ENCODE measurements at regions not wholly inside any gene's neighbourhood (a gene's known extent, or its start where the extent isn't known, plus 50 kb on each side); places are given as distances from the start of the nearest gene placed in this dataset.

DNA sequence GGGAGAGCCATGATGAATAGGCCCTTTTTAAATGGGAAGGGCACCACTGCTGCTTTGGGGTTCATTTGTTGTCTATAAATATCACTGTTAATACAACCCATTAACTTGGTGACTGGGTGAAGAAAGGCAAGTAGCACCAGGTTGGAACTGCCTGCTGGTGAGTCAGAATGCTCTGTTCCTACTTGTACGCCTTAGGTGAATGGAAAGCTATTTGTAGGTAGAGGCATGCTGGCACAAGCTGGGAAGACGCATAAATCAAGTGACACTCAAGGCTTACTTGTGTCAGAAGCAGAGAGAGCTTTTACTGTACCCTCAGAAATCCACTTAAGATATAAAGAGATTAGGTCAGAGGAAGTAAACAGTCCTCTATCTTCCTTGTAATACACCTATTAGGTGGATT, 142.5 kb downstream of the TMX1 start:
- no peaks in the 10 kb centered on the region for H3K36me3 ChIP-seq
- no peak for TF ChIP-seq POLR2A (IDR thresholded peaks at IDR 0.05)
- no peak for TF ChIP-seq EP300 (IDR thresholded peaks at IDR 0.05)
- TF ChIP-seq, protein P1, sequence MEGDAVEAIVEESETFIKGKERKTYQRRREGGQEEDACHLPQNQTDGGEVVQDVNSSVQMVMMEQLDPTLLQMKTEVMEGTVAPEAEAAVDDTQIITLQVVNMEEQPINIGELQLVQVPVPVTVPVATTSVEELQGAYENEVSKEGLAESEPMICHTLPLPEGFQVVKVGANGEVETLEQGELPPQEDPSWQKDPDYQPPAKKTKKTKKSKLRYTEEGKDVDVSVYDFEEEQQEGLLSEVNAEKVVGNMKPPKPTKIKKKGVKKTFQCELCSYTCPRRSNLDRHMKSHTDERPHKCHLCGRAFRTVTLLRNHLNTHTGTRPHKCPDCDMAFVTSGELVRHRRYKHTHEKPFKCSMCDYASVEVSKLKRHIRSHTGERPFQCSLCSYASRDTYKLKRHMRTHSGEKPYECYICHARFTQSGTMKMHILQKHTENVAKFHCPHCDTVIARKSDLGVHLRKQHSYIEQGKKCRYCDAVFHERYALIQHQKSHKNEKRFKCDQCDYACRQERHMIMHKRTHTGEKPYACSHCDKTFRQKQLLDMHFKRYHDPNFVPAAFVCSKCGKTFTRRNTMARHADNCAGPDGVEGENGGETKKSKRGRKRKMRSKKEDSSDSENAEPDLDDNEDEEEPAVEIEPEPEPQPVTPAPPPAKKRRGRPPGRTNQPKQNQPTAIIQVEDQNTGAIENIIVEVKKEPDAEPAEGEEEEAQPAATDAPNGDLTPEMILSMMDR (IDR thresholded peaks at IDR 0.05), result no peak
- peaks cover 0 to 6% (median 0%) of the 10 kb centered on the region in 4 donors for H3K4me1 ChIP-seq
- intact Hi-C loops (cut with DNase I), result no loop called here
- H3K27ac ChIP-seq, result no peak overlapping the region
- no peaks in the 10 kb centered on the region for H3K9me3 ChIP-seq
- no peaks in the 10 kb centered on the region for H3K27me3 ChIP-seq
- no peak overlapping the region for H3K4me3 ChIP-seq
- 89 to 92% methylated on average over 2 of the region's 2 CpGs for WGBS, 2 donors
- DNase-seq, result no peak

DNA sequence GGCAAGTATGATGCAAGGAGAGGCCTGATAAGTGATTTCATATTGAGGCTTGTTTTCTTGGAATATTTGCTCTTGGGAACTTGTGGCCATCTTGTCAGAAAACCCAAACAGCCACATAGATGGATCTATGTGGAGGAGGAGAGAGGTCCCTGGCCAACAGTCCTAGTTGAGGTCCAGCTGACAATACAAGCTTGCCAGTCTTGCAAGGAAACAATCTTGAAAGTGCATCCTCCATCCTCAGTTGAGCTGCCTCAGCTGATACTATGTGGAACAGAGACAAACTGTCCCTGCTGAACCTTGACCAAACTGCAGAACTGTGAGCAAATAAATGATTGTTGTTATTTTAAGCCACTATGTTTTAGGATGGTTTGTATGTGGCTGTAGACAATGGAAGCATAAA, 146.4 kb downstream of the TMX1 start:
- Histone ChIP-seq H3K4me1 (peaks cover 0 to 6% (median 0%) of the 10 kb centered on the region in 4 donors), H3K36me3 (no peaks in the 10 kb centered on the region), H3K27me3 (no peaks in the 10 kb centered on the region), H3K27ac (no peak overlapping the region), H3K4me3 (no peak overlapping the region), H3K9me3 (no peaks in the 10 kb centered on the region)
- TF ChIP-seq, protein P1 (IDR thresholded peaks at IDR 0.05), result no peak
- no peak for TF ChIP-seq POLR2AphosphoS5 (IDR thresholded peaks at IDR 0.05)
- TF ChIP-seq EP300 (IDR thresholded peaks at IDR 0.05), result no peak
- no peak for DNase-seq
- intact Hi-C loops (cut with DNase I), result no loop called here

DNA sequence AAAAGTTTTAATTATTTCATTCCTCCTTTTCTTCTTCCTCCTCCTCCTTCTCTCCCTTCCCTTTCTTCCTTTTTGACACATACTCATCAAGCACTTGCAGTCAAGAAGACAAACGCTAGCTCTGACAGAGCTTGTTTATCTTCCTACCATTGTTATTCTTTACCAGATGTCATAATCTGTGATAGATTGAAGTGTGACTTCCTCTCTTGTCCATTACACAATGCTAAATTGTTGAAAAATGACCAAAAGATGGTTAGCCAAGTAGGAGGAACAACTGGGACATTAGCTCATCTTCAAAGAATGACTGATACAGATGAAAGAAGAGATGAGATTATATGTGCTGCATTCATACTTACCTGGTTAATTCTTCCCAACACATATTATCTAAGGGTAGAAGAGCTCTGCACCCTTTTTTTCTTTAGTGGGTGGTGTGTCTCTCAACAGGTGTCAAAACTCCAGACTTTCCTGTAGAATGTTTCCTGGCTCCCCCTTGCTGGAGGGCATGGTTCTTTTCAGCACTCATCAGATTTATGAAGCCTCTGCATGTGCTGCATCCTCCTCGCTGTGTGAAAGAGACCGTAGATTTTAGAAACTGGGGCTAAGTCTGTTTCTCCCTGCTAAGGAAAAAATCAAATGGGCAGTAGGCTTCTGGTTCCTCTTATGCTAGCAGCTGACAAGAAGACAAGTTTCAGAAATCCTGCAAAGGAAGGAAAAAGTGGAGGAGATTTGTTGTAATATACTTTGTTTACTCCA, 147.1 kb downstream of the TMX1 start:
- peak overlapping the region in 1 of 4 donors; percentile 14 for H3K27ac ChIP-seq
- no peak for DNase-seq
- no peaks in the 10 kb centered on the region for H3K27me3 ChIP-seq
- WGBS, 2 donors, result 56 to 61% methylated on average over 3 of the region's 3 CpGs
- intact Hi-C loops (cut with DNase I), result no loop called here
- no peak overlapping the region for H3K4me3 ChIP-seq
- TF ChIP-seq POLR2AphosphoS5 (IDR thresholded peaks at IDR 0.05) (peak in 1 of 4 donors; percentile 29), EP300 (IDR thresholded peaks at IDR 0.05) (no peak)
- no peaks in the 10 kb centered on the region for H3K9me3 ChIP-seq
- H3K36me3 ChIP-seq, result no peaks in the 10 kb centered on the region
- peaks cover 0 to 6% (median 0%) of the 10 kb centered on the region in 4 donors for H3K4me1 ChIP-seq

DNA sequence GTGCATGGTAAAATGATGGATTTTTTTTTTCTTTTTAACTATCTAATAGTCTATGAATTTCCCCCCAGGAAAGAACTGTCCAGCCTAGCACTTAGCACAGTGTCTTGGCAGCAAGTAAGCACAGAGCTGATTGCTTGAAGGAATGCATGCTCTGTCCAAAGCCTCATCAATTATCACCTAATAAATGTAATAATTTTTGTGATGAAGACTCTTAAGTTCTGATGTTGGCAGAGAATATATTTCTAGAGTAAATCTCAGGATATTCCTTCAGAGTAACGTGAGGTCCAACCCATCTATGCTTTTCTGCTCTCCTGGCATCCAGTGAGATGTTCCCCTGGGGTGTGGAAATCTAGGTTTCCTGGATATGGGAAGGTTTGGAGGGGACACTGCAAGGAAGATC, 152.4 kb downstream of the TMX1 start:
- WGBS, 2 donors, result 69 to 82% methylated on average over 1 of the region's 1 CpG
- Histone ChIP-seq H3K9me3 (no peaks in the 10 kb centered on the region), H3K27ac (no peak overlapping the region), H3K36me3 (no peaks in the 10 kb centered on the region), H3K27me3 (no peaks in the 10 kb centered on the region), H3K4me3 (no peak overlapping the region), H3K4me1 (peaks cover 0 to 41% (median 38%) of the 10 kb centered on the region in 4 donors)
- no peak for TF ChIP-seq POLR2A (IDR thresholded peaks at IDR 0.05)
- TF ChIP-seq EP300 (IDR thresholded peaks at IDR 0.05), result no peak
- TF ChIP-seq, protein P1 (IDR thresholded peaks at IDR 0.05), result no peak
- TF ChIP-seq POLR2AphosphoS5 (IDR thresholded peaks at IDR 0.05), result no peak
- intact Hi-C loops (cut with DNase I), result loop anchor here (10.0 kb wide), 1 partner anchor 962 kb away; no protein-coding TSS in a partner anchor
- no peak for DNase-seq

DNA sequence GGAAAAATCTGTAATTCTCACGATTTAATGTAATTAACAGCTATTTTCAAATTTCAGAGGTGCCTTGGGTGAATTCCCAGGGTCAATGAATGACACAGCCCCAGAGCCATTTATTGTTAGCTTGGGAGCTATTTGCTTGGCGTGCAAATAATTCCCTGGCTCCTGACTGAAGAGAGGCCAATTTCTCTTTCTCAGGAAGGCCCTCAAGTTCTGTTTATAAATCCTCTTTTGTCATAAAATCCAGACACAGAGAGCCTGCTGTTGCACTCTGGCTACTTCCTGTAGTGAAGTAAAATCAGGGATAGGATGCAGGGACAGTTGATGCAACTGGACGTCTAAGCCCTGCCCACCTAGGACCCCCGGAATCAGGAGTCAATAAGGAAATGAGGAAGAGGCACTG, 154.3 kb downstream of the TMX1 start:
- intact Hi-C loops (cut with DNase I), result loop anchor here (10.0 kb wide), 1 partner anchor 960 kb away; no protein-coding TSS in a partner anchor
- 35 to 36% methylated on average over 4 of the region's 4 CpGs for WGBS, 2 donors
- H3K4me1 ChIP-seq, result peaks cover 0 to 41% (median 38%) of the 10 kb centered on the region in 4 donors

More for the DNA sequence above, 154.3 kb downstream of the TMX1 start:
- H3K36me3 ChIP-seq, result no peaks in the 10 kb centered on the region
- no peak for DNase-seq
- H3K9me3 ChIP-seq, result no peaks in the 10 kb centered on the region
- H3K27me3 ChIP-seq, result no peaks in the 10 kb centered on the region
- H3K27ac ChIP-seq, result peak overlapping the region; percentile 71 to 83 (median 80)
- peak in 3 of 4 donors; percentile 30 to 34 (median 31) for TF ChIP-seq POLR2AphosphoS5 (IDR thresholded peaks at IDR 0.05)
- TF ChIP-seq POLR2A (IDR thresholded peaks at IDR 0.05), result no peak
- TF ChIP-seq EP300 (IDR thresholded peaks at IDR 0.05), result no peak
- TF ChIP-seq, protein P1 (IDR thresholded peaks at IDR 0.05), result no peak
- no peak overlapping the region for H3K4me3 ChIP-seq

All from sigmoid colon (tissue), 6 donors.